ENCODE measurements at regions not wholly inside any gene's neighbourhood (a gene's known extent, or its start where the extent isn't known, plus 50 kb on each side); places are given as distances from the start of the nearest gene placed in this dataset.
"Not testable (repeated sequence)": the region's sequence is repeated elsewhere in the genome, so short reads cannot be mapped to it uniquely, and the experiment has no call there.

- Histone ChIP-seq H3K4me1 (ENCODE audit: insufficient read depth, insufficient read length) (no peaks in the 10 kb centered on the region), H3K4me3 (ENCODE audit: insufficient read length, low read depth) (no peak overlapping the region), H3K9ac (ENCODE audit: insufficient read length, low read depth) (no peak overlapping the region), H3K9me3 (ENCODE audit: insufficient read depth, low read length) (no peaks in the 10 kb centered on the region), H3K27me3 (ENCODE audit: insufficient read depth, insufficient read length) (no peaks in the 10 kb centered on the region), H3K36me3 (ENCODE audit: insufficient read depth, insufficient read length, low read length) (no peaks in the 10 kb centered on the region)
- DNase-seq (ENCODE audit: low read depth, low spot score): peak; percentile 27
- no peak for TF ChIP-seq ZNF274 (IDR thresholded peaks at IDR 0.05; ENCODE audit: low read depth, low read length)
- TF ChIP-seq YY1 (IDR thresholded peaks at IDR 0.05; ENCODE audit: insufficient read depth, insufficient read length): no peak
- TF ChIP-seq SUZ12 (IDR thresholded peaks at IDR 0.05; ENCODE audit: extremely low read depth, insufficient read depth, insufficient read length): no peak
Measured at GRCh38 chrX:66731398-66731797, 92.5 kb upstream of the EDA2R start.

- Histone ChIP-seq H3K9ac (ENCODE audit: insufficient read length, low read depth) (peak overlapping the region; percentile 88), H3K36me3 (ENCODE audit: insufficient read depth, insufficient read length, low read length) (no peaks in the 10 kb centered on the region), H3K9me3 (ENCODE audit: insufficient read depth, low read length) (no peaks in the 10 kb centered on the region), H3K4me1 (ENCODE audit: insufficient read depth, insufficient read length) (no peaks in the 10 kb centered on the region), H3K4me3 (ENCODE audit: insufficient read length, low read depth) (peak overlapping the region; percentile 51), H3K27me3 (ENCODE audit: insufficient read depth, insufficient read length) (no peaks in the 10 kb centered on the region)
- peak; percentile 52 for DNase-seq (ENCODE audit: low read depth, low spot score)
- no peak for TF ChIP-seq ZNF274 (IDR thresholded peaks at IDR 0.05; ENCODE audit: low read depth, low read length)
- peak; percentile 71 for TF ChIP-seq YY1 (IDR thresholded peaks at IDR 0.05; ENCODE audit: insufficient read depth, insufficient read length)
Measured at GRCh38 chrX:66728818-66729271, 90.0 kb upstream of the EDA2R start.

- Histone ChIP-seq H3K9ac (ENCODE audit: insufficient read length, low read depth) (no peak overlapping the region), H3K4me1 (ENCODE audit: insufficient read depth, insufficient read length) (no peaks in the 10 kb centered on the region), H3K36me3 (ENCODE audit: insufficient read depth, insufficient read length, low read length) (no peaks in the 10 kb centered on the region), H3K27me3 (ENCODE audit: insufficient read depth, insufficient read length) (no peaks in the 10 kb centered on the region), H3K9me3 (ENCODE audit: insufficient read depth, low read length) (no peaks in the 10 kb centered on the region), H3K4me3 (ENCODE audit: insufficient read length, low read depth) (no peak overlapping the region)
- DNase-seq (ENCODE audit: low read depth, low spot score): no peak
- no peak for TF ChIP-seq YY1 (IDR thresholded peaks at IDR 0.05; ENCODE audit: insufficient read depth, insufficient read length)
- TF ChIP-seq ZNF274 (IDR thresholded peaks at IDR 0.05; ENCODE audit: low read depth, low read length): no peak
- no peak for TF ChIP-seq SUZ12 (IDR thresholded peaks at IDR 0.05; ENCODE audit: extremely low read depth, insufficient read depth, insufficient read length)
Measured at GRCh38 chrX:66717926-66718325, 79.0 kb upstream of the EDA2R start.

GRCh38 chrX:66698273-66699204, 59.7 kb upstream of the EDA2R start:
- Histone ChIP-seq H3K4me3 (ENCODE audit: insufficient read length, low read depth) (no peak overlapping the region), H3K4me1 (ENCODE audit: insufficient read depth, insufficient read length) (no peaks in the 10 kb centered on the region), H3K9me3 (ENCODE audit: insufficient read depth, low read length) (no peaks in the 10 kb centered on the region), H3K36me3 (ENCODE audit: insufficient read depth, insufficient read length, low read length) (no peaks in the 10 kb centered on the region), H3K9ac (ENCODE audit: insufficient read length, low read depth) (no peak overlapping the region), H3K27me3 (ENCODE audit: insufficient read depth, insufficient read length) (no peaks in the 10 kb centered on the region)
- TF ChIP-seq ZNF274 (IDR thresholded peaks at IDR 0.05; ENCODE audit: low read depth, low read length) (no peak), SUZ12 (IDR thresholded peaks at IDR 0.05; ENCODE audit: extremely low read depth, insufficient read depth, insufficient read length) (no peak), YY1 (IDR thresholded peaks at IDR 0.05; ENCODE audit: insufficient read depth, insufficient read length) (no peak)
- no peak for DNase-seq (ENCODE audit: low read depth, low spot score)

GRCh38 chrX:66692512-66692911, 53.6 kb upstream of the EDA2R start:
- not testable (repeated sequence) for H3K27me3 ChIP-seq (ENCODE audit: insufficient read depth, insufficient read length); DNase-seq (ENCODE audit: low read depth, low spot score); H3K9ac ChIP-seq (ENCODE audit: insufficient read length, low read depth); H3K36me3 ChIP-seq (ENCODE audit: insufficient read depth, insufficient read length, low read length); H3K4me1 ChIP-seq (ENCODE audit: insufficient read depth, insufficient read length); H3K9me3 ChIP-seq (ENCODE audit: insufficient read depth, low read length); H3K4me3 ChIP-seq (ENCODE audit: insufficient read length, low read depth)
